ENCODE measurements at regions not wholly inside any gene's neighbourhood (a gene's known extent, or its start where the extent isn't known, plus 50 kb on each side); places are given as distances from the start of the nearest gene placed in this dataset.
A peak's percentile ranks its signal among the peaks of the same experiment; 100 is the strongest.
"Not testable (repeated sequence)": the region's sequence is repeated elsewhere in the genome, so short reads cannot be mapped to it uniquely, and the experiment has no call there.

DNA sequence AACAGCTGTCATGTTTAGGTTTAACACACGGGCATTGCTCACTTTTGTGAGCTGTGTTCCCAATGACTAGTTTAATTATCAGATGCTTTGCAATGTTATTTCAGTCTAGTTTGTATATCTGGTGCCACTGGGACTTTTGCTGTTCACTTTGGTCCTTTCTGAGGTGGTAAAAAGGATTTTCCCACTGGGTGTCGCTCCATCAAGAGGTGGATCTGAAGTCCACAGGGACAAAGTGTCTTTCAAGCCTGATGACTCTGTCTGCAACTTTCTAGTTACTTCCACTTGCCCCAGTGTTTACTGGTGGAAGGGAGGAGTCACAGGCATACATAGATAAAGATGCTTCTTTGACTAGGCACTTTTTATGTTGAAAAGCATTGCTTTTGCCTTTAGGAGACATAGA lies 242.2 kb downstream of the HGF start:
- no peak for DNase-seq

DNA sequence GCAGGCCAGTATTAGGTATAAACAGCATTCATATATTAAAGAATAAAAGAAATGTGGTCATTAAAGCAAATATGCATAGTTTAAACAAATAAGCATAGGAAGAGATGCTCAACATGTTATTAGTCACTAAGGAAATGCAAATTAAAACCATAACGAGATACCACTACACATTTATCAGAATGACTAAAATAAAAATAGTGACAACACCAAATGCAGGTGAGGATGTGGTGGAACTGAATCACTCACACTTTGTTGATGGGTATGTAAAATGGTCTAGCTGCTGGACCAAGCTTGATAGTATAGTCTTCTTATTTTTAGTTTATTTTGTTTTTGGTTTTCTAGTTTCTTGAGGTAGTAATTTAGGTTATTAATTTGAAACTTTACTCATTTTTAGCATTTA lies 242.9 kb downstream of the HGF start:
- DNase-seq = no peak

GRCh38 chr7:81525841-81526240 lies 244.0 kb downstream of the HGF start:
- DNase-seq = no peak

DNA sequence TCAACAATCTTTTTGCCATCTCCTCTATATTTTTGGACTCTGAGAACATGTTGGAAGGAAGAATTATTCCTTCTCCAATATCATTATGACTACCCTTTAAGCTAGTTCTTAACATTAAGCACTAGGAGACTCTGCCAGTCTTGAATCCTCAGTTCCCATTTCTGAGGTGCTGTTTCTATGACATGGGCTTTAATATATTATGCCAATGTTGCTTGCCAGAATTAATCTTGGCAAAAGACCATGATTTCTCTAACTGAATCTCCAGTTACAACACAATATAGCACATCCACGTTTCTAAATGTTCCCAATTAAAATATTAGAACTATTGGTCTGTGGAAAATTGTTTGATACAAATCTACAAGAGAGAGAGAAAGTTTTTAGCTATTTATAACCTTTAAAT lies 250.0 kb downstream of the HGF start:
- DNase-seq = no peak

GRCh38 chr7:81516898-81517297 lies 252.9 kb downstream of the HGF start:
- no peak for DNase-seq

GRCh38 chr7:81515009-81515408 lies 254.8 kb downstream of the HGF start:
- no peak for DNase-seq

- no peak for DNase-seq
Observed at GRCh38 chr7:81514546-81514945, 255.3 kb downstream of the HGF start.

GRCh38 chr7:81510122-81510521 lies 259.7 kb downstream of the HGF start:
- no peak for DNase-seq

GRCh38 chr7:81507221-81507620 lies 262.6 kb downstream of the HGF start:
- no peak for DNase-seq

- no peak for DNase-seq
Observed at GRCh38 chr7:81506609-81507008, 263.2 kb downstream of the HGF start.

DNA sequence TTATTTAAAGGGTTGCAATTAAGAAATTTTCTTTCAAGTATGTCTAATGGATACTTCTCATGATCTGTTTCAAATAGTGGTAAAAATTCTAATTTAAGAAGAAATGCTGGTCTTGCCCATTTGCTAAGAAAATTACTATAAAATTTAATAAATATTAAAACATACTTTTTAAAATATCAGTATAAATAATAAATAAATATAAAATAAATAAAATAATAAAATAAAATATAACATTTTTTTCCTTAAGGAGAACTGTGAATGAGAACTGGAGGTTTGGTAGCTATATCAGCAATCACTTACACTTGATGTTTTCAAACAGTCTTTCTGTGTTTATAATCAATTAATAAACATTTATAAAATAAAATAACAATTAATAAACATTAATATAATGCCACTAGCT lies 266.1 kb downstream of the HGF start:
- no peak for DNase-seq

- DNase-seq = no peak
Observed at GRCh38 chr7:81503336-81503735, 266.5 kb downstream of the HGF start.

GRCh38 chr7:81501220-81501619 lies 268.6 kb downstream of the HGF start:
- no peak for DNase-seq

DNA sequence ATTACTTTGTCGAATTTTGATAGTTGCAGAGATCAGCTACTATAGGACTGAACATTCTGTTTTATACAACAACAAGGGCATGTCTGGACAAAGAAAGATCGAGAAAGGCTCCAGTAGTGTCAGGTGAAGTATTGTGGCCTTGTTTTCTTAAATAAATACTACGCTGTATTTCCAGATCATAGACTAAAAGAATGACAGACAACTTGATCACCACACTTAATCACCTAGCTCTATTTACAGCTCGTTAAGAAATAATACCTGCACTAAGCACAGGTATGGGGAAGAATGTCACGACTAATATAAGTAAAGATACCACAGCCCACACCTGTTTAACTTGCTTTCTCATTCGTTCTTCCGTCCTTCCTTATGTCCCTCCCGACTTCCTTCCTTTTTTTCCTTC lies 269.2 kb downstream of the HGF start:
- DNase-seq = no peak

DNA sequence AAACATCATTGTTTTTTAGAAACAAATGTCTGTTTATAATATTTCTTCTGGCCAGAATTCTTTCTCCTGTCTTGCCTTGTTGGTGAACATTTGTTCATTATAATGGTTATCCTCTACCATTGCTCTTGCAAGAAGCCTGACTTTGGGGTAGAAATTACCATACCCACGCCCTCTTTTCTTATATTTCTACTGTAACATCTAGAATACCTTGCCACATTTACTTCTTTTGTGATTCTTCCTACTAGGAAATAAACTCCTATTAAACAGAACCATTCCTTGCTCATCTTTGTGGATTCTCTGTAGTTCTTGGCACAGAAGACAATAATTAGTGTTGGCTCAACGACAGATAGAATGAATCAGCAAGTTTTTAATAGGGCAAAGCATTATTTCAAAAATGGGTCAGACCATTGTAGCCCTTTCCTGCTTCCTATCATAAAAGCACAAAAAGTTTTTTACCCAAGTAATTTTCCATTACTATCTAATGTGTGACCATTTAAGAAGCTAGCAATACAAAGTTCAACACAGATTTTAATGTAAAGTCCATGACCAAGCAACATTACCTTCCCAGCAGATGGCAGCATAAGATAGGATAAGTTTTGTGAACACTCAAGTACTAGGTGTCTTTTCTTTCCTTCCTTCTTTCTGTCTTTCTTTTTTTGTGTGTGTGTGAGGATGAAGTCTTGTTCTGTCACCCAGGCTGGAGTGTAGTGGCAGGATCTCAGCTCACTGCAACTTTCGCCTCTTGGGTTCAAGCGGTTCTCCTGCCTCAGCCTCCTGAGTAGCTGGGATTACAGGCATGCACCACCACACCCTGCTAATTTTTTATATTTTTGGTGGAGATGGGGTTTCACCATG lies 270.4 kb downstream of the HGF start:
- DNase-seq = peak in 1 of 5 donors; percentile 5

- DNase-seq = no peak
Observed at GRCh38 chr7:81498176-81498575, 271.7 kb downstream of the HGF start.

- DNase-seq = no peak
Observed at GRCh38 chr7:81492910-81493309, 276.9 kb downstream of the HGF start.

GRCh38 chr7:81492240-81492639 lies 277.6 kb downstream of the HGF start:
- DNase-seq = no peak

DNA sequence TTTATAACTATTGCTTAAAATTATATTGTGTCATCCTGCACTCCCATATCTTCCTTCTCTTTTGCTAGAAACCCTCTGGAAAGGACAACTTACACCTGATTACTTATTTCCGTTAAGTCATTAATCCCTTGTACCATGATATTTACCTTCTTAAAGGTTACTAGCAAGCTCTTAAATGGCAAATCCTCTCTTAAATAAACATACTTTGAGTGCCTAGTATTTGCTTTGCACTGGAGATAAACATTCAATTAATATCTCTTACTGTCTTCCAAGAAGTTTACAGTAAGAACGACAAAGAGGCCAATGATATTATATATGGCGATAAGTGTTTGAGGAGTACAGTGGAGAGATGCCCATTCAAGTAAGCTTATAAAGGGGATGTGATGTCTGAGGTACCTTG lies 278.3 kb downstream of the HGF start:
- DNase-seq = no peak

- DNase-seq = no peak
Observed at GRCh38 chr7:81488210-81488609, 281.6 kb downstream of the HGF start.

GRCh38 chr7:81487516-81487915 lies 282.3 kb downstream of the HGF start:
- DNase-seq = no peak

DNA sequence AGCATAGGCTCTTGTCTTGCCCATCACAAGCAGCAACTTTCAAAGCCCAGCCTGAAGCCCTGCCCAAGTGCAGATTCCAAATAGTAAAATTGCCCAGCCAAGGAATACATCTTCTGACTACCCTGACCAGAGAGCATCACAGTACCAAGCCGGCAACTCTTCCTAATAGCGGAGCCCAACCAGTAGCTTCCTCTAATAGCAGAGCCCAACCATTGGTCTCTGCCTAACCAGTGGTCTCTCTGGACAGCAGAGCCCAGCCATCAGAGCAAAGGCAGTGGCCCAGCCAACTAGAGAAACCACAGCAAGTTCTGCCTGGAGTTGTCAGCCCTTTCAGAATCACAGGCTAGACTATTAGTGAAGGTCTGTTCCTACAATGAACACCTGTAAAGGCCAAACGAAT lies 285.6 kb downstream of the HGF start:
- DNase-seq = no peak

DNA sequence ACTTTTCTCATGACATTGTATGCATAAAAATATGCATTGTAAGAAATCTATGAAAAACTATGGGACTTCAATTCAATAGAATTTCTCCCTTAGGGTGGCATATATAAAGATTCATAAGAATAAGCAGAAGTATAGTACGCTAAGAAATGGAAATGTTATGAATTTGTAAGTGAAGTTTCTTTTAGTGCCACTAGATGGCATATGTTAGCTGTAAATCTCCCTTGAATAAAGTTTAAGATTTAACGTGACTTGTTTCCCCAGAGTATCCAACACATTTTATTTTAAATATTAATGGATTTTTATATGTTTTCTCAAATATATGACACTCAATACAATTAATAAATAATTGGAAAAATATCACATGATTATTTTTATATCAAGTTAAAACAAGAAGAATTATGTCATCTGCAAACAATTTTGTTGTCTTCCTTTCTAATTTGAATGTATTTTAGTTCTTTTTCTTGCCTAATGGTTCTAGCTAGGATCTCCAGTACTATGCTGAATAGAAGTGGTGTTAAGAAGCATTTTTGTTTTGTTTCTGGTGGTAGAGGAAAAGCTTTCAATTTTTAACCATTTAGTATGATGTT lies 287.2 kb downstream of the HGF start:
- DNase-seq = peak in 1 of 5 donors; percentile 2

GRCh38 chr7:81478664-81479063 lies 291.2 kb downstream of the HGF start:
- no peak for DNase-seq

DNA sequence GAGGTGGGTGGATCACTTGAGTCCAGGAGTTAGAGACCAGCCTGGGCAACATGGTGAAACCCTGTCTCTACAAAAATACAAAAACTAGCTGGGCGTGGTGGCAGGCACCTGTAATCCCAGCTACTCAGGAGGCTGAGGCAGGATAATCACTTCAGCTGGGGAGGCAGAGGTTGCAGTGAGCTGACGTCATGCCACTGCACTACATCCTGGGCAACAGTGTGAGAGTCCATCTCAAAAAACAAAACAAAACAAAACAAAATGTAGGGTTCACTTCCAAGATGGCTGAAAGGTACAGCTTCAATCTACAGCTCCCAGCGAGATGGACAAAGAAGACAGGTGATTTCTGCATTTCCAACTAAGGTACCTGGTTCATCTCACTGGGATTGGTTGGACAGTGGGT lies 291.6 kb downstream of the HGF start:
- DNase-seq = not testable (repeated sequence)

Measured in T-helper 1 cell (primary cell).